Muscle layer of colon (tissue), 2 donors: ENCODE measurements at regions not wholly inside any gene's neighbourhood (a gene's known extent, or its start where the extent isn't known, plus 50 kb on each side); places are given as distances from the start of the nearest gene placed in this dataset.

ENCODE experiments used
- H3K27ac ChIP-seq: one replicate; pipeline ENCODE4 v1.7.0; 2013; ENCODE audit warnings: low read depth, mild to moderate bottlenecking, low read length, moderate library complexity
- H3K27me3 ChIP-seq, 2 donors: one replicate each; pipeline ENCODE4 v1.7.0; 2013; ENCODE audit warnings: low read length in 2 of 2, mild to moderate bottlenecking in 2 of 2; ENCODE audit not compliant: insufficient read depth in 2 of 2, control insufficient read depth in 1 of 2
- H3K36me3 ChIP-seq: one replicate; pipeline ENCODE4 v1.7.0; 2013; ENCODE audit warnings: mild to moderate bottlenecking, low read length; ENCODE audit not compliant: insufficient read depth
- H3K4me1 ChIP-seq: one replicate; pipeline ENCODE4 v1.7.0; 2013; ENCODE audit warnings: mild to moderate bottlenecking, low read length; ENCODE audit not compliant: insufficient read depth
- H3K4me3 ChIP-seq, 2 donors: one replicate each; pipeline ENCODE4 v1.7.0; 2013; ENCODE audit warnings: low read length in 2 of 2, low read depth in 1 of 2, mild to moderate bottlenecking in 1 of 2, moderate library complexity in 1 of 2
- H3K9ac ChIP-seq: one replicate; pipeline ENCODE4 v1.7.0; 2013; ENCODE audit warnings: low read length
- H3K9me3 ChIP-seq: one replicate; pipeline ENCODE4 v1.7.0; 2013; ENCODE audit warnings: mild to moderate bottlenecking, low read length
- donor health status: abdominal sarcoma.
- donor health status: Adenocarcinoma of cecum.

- Histone ChIP-seq H3K9ac (no peak overlapping the region), H3K4me3 (no peak overlapping the region), H3K9me3 (no peaks in the 10 kb centered on the region), H3K27ac (no peak overlapping the region), H3K36me3 (no peaks in the 10 kb centered on the region), H3K27me3 (no peaks in the 10 kb centered on the region), H3K4me1 (peaks cover 8% of the 10 kb centered on the region)
These were observed 182.5 kb downstream of the GXYLT1 start for GRCh38 chr12:41962171-41962572.

DNA sequence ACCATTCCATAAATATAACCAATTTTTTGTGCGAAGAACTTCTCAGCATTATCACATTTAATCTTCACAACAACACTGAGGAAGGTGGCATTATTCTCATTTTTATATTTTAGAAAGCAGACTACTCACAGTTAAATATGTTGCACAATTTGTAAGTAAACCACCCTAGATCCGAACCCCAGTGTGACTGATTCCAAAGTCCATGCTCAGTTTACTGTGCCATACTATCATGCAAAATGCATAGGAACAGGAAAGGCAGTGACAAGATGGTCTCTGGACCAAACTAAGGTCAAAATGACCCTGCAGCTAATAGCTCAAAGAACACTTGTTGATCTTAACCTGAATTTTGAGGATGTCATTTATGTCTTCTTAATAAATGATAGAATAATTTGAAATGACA is 185.4 kb downstream of the GXYLT1 start:
- no peaks in the 10 kb centered on the region for H3K36me3 ChIP-seq
- no peak overlapping the region for H3K27ac ChIP-seq
- H3K4me3 ChIP-seq: no peak overlapping the region
- H3K4me1 ChIP-seq: peaks cover 8% of the 10 kb centered on the region
- H3K9ac ChIP-seq: no peak overlapping the region
- no peaks in the 10 kb centered on the region for H3K27me3 ChIP-seq
- no peaks in the 10 kb centered on the region for H3K9me3 ChIP-seq

DNA sequence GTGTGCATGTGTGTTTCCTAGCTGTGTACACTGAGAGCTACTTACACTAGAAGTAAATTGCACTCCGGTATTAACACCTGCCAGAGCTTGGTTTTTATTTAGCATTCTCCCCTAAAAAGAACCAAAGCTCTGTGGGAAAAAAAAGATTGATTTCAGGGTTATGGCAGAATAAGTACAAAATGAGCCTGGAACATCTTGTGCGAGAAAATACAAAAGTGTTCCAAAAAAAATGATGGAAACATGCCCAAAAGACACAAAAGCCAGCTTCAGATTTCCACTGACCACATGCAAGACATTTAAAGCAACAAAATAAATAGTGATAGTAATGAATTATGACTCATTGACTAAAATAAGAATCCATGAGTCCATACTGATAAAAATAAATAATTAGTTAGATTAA is 188.3 kb downstream of the GXYLT1 start:
- no peaks in the 10 kb centered on the region for H3K27me3 ChIP-seq
- H3K4me3 ChIP-seq: no peak overlapping the region
- no peak overlapping the region for H3K27ac ChIP-seq
- no peaks in the 10 kb centered on the region for H3K9me3 ChIP-seq
- H3K9ac ChIP-seq: no peak overlapping the region
- H3K4me1 ChIP-seq: no peaks in the 10 kb centered on the region
- H3K36me3 ChIP-seq: no peaks in the 10 kb centered on the region

DNA sequence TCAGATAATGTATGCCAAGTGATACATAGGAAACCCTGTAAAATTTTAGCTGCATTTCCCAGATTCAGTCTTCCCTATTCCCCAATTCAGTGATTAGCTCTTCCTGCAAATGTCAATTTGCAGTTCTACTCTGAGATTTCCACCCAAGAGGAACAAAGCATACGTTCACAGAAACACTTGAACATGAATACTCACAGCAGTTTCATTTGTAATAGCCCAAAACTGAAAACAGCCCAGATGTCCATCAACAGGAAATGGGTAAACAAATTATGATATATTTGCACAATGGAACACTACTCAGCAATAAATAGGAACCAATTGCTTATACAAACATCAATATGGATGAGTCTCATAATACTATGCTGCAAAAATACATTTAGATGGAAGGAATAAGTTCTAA is 194.2 kb downstream of the GXYLT1 start:
- no peaks in the 10 kb centered on the region for H3K4me1 ChIP-seq
- no peak overlapping the region for H3K27ac ChIP-seq
- H3K4me3 ChIP-seq: no peak overlapping the region
- H3K36me3 ChIP-seq: no peaks in the 10 kb centered on the region
- no peaks in the 10 kb centered on the region for H3K27me3 ChIP-seq
- no peak overlapping the region for H3K9ac ChIP-seq
- no peaks in the 10 kb centered on the region for H3K9me3 ChIP-seq

DNA sequence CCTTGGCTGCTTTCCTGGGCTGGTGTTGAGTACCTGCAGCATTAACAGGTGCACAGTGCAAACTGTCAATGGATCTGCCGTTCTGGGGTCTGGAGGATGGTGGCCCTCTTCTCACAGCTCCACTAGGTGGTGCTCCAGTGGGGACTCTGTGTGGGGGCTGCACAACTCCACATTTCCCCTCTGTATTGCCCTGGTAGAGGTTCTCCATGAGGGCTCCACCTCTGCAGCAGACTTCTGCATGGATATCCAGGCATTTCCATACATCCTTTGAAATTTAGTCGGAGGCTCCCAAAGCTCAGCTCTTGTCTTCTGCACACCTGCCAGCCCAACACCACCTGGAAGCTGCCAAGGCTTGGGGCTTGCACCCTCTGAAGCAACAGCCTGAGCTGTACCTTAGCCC is 198.6 kb downstream of the GXYLT1 start:
- no peak overlapping the region for H3K9ac ChIP-seq
- H3K27me3 ChIP-seq: no peaks in the 10 kb centered on the region
- no peak overlapping the region for H3K4me3 ChIP-seq
- no peak overlapping the region for H3K27ac ChIP-seq
- no peaks in the 10 kb centered on the region for H3K9me3 ChIP-seq
- no peaks in the 10 kb centered on the region for H3K36me3 ChIP-seq
- H3K4me1 ChIP-seq: no peaks in the 10 kb centered on the region

- no peaks in the 10 kb centered on the region for H3K9me3 ChIP-seq
- no peak overlapping the region for H3K9ac ChIP-seq
- H3K4me3 ChIP-seq: no peak overlapping the region
- no peak overlapping the region for H3K27ac ChIP-seq
- no peaks in the 10 kb centered on the region for H3K4me1 ChIP-seq
- H3K27me3 ChIP-seq: no peaks in the 10 kb centered on the region
- H3K36me3 ChIP-seq: no peaks in the 10 kb centered on the region
These were observed 200.5 kb downstream of the GXYLT1 start for GRCh38 chr12:41944216-41944615.

GRCh38 chr12:41943671-41944070 is 201.0 kb downstream of the GXYLT1 start:
- Histone ChIP-seq H3K27ac (no peak overlapping the region), H3K27me3 (no peaks in the 10 kb centered on the region), H3K9ac (no peak overlapping the region), H3K4me1 (no peaks in the 10 kb centered on the region), H3K9me3 (no peaks in the 10 kb centered on the region), H3K4me3 (no peak overlapping the region), H3K36me3 (no peaks in the 10 kb centered on the region)

DNA sequence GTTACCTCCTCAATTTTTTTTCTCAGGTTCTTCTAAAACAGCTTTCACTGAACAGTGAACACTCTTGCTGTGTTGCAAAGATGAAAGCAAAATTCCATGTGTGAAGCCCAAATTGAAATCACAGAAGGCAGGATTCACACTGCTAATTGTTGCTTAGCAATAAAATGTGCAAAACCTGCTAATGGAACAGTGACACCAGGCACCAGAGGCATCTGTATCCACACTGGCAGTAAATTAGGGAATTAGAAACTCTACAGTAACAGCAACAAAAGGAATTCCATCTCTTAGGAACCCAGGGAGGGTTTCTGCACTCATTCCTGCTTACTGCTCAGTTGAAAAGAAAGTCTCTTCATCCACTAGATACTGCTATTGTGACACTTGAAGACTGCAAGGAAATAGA is 202.3 kb downstream of the GXYLT1 start:
- no peak overlapping the region for H3K4me3 ChIP-seq
- no peak overlapping the region for H3K9ac ChIP-seq
- H3K27ac ChIP-seq: no peak overlapping the region
- H3K36me3 ChIP-seq: no peaks in the 10 kb centered on the region
- H3K27me3 ChIP-seq: no peaks in the 10 kb centered on the region
- H3K9me3 ChIP-seq: no peaks in the 10 kb centered on the region
- no peaks in the 10 kb centered on the region for H3K4me1 ChIP-seq

DNA sequence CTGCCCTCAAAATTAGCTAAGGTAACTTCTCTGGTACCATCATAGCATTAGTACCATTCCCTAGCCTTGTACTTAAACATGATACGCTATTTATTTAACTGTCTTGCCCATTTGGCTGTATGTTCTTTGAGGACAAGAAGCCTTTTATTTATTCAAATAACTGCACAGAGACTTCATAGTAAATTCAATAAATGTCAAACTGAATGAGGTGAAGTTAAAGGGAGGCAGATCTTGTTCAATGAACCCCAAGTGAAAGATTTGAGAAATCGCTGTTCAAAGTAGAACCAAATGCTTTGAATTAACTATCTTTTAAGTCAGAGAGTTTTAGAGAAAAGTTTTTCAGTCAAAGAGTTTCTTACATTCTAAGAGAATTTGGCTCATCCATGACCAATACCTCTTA is 203.6 kb downstream of the GXYLT1 start:
- Histone ChIP-seq H3K27ac (no peak overlapping the region), H3K4me3 (no peak overlapping the region), H3K4me1 (no peaks in the 10 kb centered on the region), H3K36me3 (no peaks in the 10 kb centered on the region), H3K27me3 (no peaks in the 10 kb centered on the region), H3K9me3 (no peaks in the 10 kb centered on the region), H3K9ac (no peak overlapping the region)

DNA sequence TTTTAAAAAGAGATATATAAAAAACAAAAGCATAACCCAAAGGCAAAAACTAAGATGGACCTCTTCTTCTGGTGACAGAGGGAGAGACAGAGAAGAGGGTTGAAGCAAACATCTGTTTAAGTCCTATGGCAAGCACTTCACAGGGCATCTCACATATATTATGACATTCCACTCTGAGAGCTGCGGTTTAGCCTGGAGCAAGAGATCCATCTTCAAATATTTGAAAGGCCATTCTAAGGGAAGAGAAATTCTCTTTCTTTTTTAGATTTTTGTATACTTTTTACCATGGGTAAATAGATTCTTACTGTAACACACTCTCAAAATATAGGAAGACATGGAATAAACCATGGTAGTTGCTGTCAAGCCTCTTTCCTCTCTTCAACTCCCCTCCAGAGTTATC is 204.1 kb downstream of the GXYLT1 start:
- no peaks in the 10 kb centered on the region for H3K36me3 ChIP-seq
- H3K4me1 ChIP-seq: no peaks in the 10 kb centered on the region
- no peak overlapping the region for H3K9ac ChIP-seq
- no peak overlapping the region for H3K27ac ChIP-seq
- no peaks in the 10 kb centered on the region for H3K9me3 ChIP-seq
- no peaks in the 10 kb centered on the region for H3K27me3 ChIP-seq
- no peak overlapping the region for H3K4me3 ChIP-seq

DNA sequence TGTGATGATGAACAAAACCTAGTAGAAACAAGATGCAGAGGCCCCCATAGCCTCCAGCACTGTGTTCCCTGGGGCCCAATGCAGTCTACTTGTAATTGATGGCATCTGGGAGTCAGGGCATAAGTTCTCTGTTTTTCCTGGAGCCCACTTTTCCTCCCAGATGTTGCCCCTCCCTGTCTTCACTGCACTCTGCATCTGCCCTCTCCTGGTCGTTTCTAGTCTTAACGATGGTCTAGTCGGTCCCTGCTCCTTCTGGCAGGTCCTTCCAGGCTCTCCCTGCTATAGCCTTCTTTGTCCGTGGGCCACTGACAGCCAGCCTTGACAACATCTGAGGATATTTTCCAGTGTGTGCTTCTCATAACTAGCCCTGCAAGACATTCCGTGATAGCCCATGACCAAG is 208.3 kb downstream of the GXYLT1 start:
- no peaks in the 10 kb centered on the region for H3K27me3 ChIP-seq
- H3K4me3 ChIP-seq: no peak overlapping the region
- H3K36me3 ChIP-seq: no peaks in the 10 kb centered on the region
- H3K9ac ChIP-seq: no peak overlapping the region
- H3K4me1 ChIP-seq: no peaks in the 10 kb centered on the region
- no peaks in the 10 kb centered on the region for H3K9me3 ChIP-seq
- no peak overlapping the region for H3K27ac ChIP-seq

- no peaks in the 10 kb centered on the region for H3K36me3 ChIP-seq
- H3K27me3 ChIP-seq: no peaks in the 10 kb centered on the region
- H3K27ac ChIP-seq: no peak overlapping the region
- H3K9me3 ChIP-seq: no peaks in the 10 kb centered on the region
- no peaks in the 10 kb centered on the region for H3K4me1 ChIP-seq
- H3K9ac ChIP-seq: no peak overlapping the region
- H3K4me3 ChIP-seq: no peak overlapping the region
These were observed 208.8 kb downstream of the GXYLT1 start for GRCh38 chr12:41935911-41936310.
